Stomach (tissue), 4 donors: ENCODE measurements at regions not wholly inside any gene's neighbourhood (a gene's known extent, or its start where the extent isn't known, plus 50 kb on each side); places are given as distances from the start of the nearest gene placed in this dataset.

Experiments used
- CTCF ChIP-seq, 7 experiments: fragments of 450-650 bp in 4 of 7; fragments of 200-600 bp in 3 of 7; sonication (generic) in 3 of 7; IDR thresholded peaks; one replicate each; pipeline ENCODE4 v1.5.1; 2016 to 2019; ENCODE audit warnings: antibody characterized with exemption in 7 of 7, control low read depth in 2 of 7, mild to moderate bottlenecking in 1 of 7
- POLR2AphosphoS5 ChIP-seq, 3 donors: sonication (generic); formaldehyde crosslinking; IDR thresholded peaks; one replicate each; pipeline ENCODE4 v1.6.1; 2016; ENCODE audit warnings: antibody characterized with exemption in 3 of 3

GRCh38 chr10:131674130-131674529 is 226.7 kb upstream of the PPP2R2D start:
- TF ChIP-seq CTCF (IDR thresholded peaks at IDR 0.05) = no peak
- no peak for TF ChIP-seq POLR2AphosphoS5 (IDR thresholded peaks at IDR 0.05)
